ENCODE measurements at regions not wholly inside any gene's neighbourhood (a gene's known extent, or its start where the extent isn't known, plus 50 kb on each side); places are given as distances from the start of the nearest gene placed in this dataset.

DNA sequence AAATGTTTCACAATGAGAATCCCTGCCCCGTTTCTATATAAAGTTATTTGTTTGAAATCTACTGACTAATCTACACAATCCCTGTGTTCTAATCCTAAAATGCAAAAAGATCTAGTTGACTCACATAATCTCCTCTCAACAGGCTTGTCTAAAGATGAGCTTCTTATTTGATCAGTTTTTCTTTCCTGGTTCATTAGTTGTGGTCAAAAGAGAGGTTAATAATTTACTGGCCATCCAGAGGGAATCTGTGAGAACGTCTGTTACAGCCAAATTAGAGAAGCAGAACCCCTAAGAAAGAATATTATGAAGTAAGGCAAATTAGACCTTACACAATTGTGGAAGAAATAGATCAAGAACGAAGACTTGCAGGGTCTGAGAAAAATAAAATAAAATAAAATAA is 173.7 kb upstream of the ANO3 start:
- no peak overlapping the region for H3K9ac ChIP-seq (ENCODE audit: low read depth, low read length)
- peaks cover 10% of the 10 kb centered on the region; the same call in 1 of the 2 replicates for H3K4me1 ChIP-seq (ENCODE audit: insufficient read depth, low read length)
- no peak overlapping the region for H3K27ac ChIP-seq (ENCODE audit: low read depth, low read length)
- 55% methylated on average over 1 of the region's 3 CpGs for WGBS
- H3K27me3 ChIP-seq (ENCODE audit: insufficient read depth, low read length), result no peaks in the 10 kb centered on the region
- no peaks in the 10 kb centered on the region for H3K9me3 ChIP-seq (ENCODE audit: insufficient read depth, low read depth, low read length)
- no peaks in the 10 kb centered on the region for H3K36me3 ChIP-seq (ENCODE audit: insufficient read depth, low read length)
- H3K4me3 ChIP-seq (ENCODE audit: low read length), result no peak overlapping the region

GRCh38 chr11:26162291-26162690 is 169.6 kb upstream of the ANO3 start:
- Histone ChIP-seq H3K27me3 (ENCODE audit: insufficient read depth, low read length) (no peaks in the 10 kb centered on the region), H3K9ac (ENCODE audit: low read depth, low read length) (no peak overlapping the region), H3K4me1 (ENCODE audit: insufficient read depth, low read length) (peaks cover 10% of the 10 kb centered on the region; the same call in 1 of the 2 replicates), H3K9me3 (ENCODE audit: insufficient read depth, low read depth, low read length) (no peaks in the 10 kb centered on the region), H3K4me3 (ENCODE audit: low read length) (no peak overlapping the region), H3K36me3 (ENCODE audit: insufficient read depth, low read length) (no peaks in the 10 kb centered on the region), H3K27ac (ENCODE audit: low read depth, low read length) (no peak overlapping the region)
- WGBS, result 14% methylated on average over 1 of the region's 2 CpGs

DNA sequence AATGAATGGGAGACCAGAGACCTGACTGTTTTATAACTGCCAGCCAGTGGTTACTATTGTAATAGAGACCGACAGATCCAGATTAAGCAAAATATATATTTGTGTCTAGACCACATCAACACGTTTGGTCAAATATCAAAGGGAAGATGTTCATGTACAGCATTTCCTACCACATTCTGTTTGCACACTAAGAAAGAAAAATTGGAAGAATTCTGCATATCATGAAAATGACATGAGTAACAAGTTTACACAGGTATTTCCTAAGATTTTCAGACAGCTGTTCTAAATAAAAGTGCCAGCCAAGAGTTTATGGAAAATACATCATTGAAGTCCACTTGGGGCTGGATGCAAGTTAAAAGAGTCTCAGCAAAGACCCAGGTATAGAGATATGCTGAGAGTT is 145.5 kb upstream of the ANO3 start:
- H3K27ac ChIP-seq (ENCODE audit: low read depth, low read length), result no peak overlapping the region
- WGBS, result 94% methylated on average over 2 of the region's 2 CpGs
- H3K4me1 ChIP-seq (ENCODE audit: insufficient read depth, low read length), result no peaks in the 10 kb centered on the region
- H3K36me3 ChIP-seq (ENCODE audit: insufficient read depth, low read length), result no peaks in the 10 kb centered on the region
- no peak overlapping the region for H3K4me3 ChIP-seq (ENCODE audit: low read length)
- no peaks in the 10 kb centered on the region for H3K9me3 ChIP-seq (ENCODE audit: insufficient read depth, low read depth, low read length)
- H3K27me3 ChIP-seq (ENCODE audit: insufficient read depth, low read length), result no peaks in the 10 kb centered on the region
- no peak overlapping the region for H3K9ac ChIP-seq (ENCODE audit: low read depth, low read length)

- WGBS, result 76% methylated on average over 1 of the region's 2 CpGs
- Histone ChIP-seq H3K9ac (ENCODE audit: low read depth, low read length) (no peak overlapping the region), H3K9me3 (ENCODE audit: insufficient read depth, low read depth, low read length) (no peaks in the 10 kb centered on the region), H3K4me3 (ENCODE audit: low read length) (no peak overlapping the region), H3K36me3 (ENCODE audit: insufficient read depth, low read length) (no peaks in the 10 kb centered on the region), H3K27me3 (ENCODE audit: insufficient read depth, low read length) (no peaks in the 10 kb centered on the region), H3K27ac (ENCODE audit: low read depth, low read length) (no peak overlapping the region), H3K4me1 (ENCODE audit: insufficient read depth, low read length) (no peaks in the 10 kb centered on the region)
Observed at GRCh38 chr11:26187639-26188038, 144.3 kb upstream of the ANO3 start.

- H3K9ac ChIP-seq (ENCODE audit: low read depth, low read length), result no peak overlapping the region
- H3K9me3 ChIP-seq (ENCODE audit: insufficient read depth, low read depth, low read length), result no peaks in the 10 kb centered on the region
- no peaks in the 10 kb centered on the region for H3K36me3 ChIP-seq (ENCODE audit: insufficient read depth, low read length)
- H3K4me1 ChIP-seq (ENCODE audit: insufficient read depth, low read length), result no peaks in the 10 kb centered on the region
- H3K27ac ChIP-seq (ENCODE audit: low read depth, low read length), result no peak overlapping the region
- no peaks in the 10 kb centered on the region for H3K27me3 ChIP-seq (ENCODE audit: insufficient read depth, low read length)
- no peak overlapping the region for H3K4me3 ChIP-seq (ENCODE audit: low read length)
Observed at GRCh38 chr11:26188554-26188953, 143.4 kb upstream of the ANO3 start.

- H3K36me3 ChIP-seq (ENCODE audit: insufficient read depth, low read length), result no peaks in the 10 kb centered on the region
- H3K27ac ChIP-seq (ENCODE audit: low read depth, low read length), result no peak overlapping the region
- WGBS, result 97% methylated on average over 6 of the region's 6 CpGs
- H3K27me3 ChIP-seq (ENCODE audit: insufficient read depth, low read length), result no peaks in the 10 kb centered on the region
- no peaks in the 10 kb centered on the region for H3K9me3 ChIP-seq (ENCODE audit: insufficient read depth, low read depth, low read length)
- no peaks in the 10 kb centered on the region for H3K4me1 ChIP-seq (ENCODE audit: insufficient read depth, low read length)
- no peak overlapping the region for H3K9ac ChIP-seq (ENCODE audit: low read depth, low read length)
- H3K4me3 ChIP-seq (ENCODE audit: low read length), result no peak overlapping the region
Observed at GRCh38 chr11:26191193-26191592, 140.7 kb upstream of the ANO3 start.

GRCh38 chr11:26193694-26194365 is 138.1 kb upstream of the ANO3 start:
- Histone ChIP-seq H3K36me3 (ENCODE audit: insufficient read depth, low read length) (no peaks in the 10 kb centered on the region), H3K27me3 (ENCODE audit: insufficient read depth, low read length) (no peaks in the 10 kb centered on the region), H3K9ac (ENCODE audit: low read depth, low read length) (no peak overlapping the region), H3K9me3 (ENCODE audit: insufficient read depth, low read depth, low read length) (no peaks in the 10 kb centered on the region), H3K4me3 (ENCODE audit: low read length) (no peak overlapping the region), H3K4me1 (ENCODE audit: insufficient read depth, low read length) (no peaks in the 10 kb centered on the region), H3K27ac (ENCODE audit: low read depth, low read length) (no peak overlapping the region)

DNA sequence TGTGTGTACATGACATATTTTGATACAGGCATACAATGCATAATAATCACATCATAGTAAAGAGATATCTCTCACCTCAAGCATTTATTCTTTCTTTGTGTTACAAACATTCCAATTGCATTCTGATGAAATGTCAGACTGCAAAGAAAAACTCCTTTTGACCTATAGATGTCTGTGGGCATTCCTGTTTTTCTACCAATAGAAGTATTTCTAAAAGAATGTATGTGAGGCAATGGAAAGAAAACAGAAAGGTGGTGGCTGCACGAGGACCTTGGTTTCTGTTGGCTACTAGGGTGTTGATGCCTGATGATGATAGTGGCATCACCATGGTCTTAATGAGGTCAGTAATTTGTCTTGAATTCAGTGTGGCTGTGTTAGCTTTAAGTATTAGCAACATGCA is 137.0 kb upstream of the ANO3 start:
- 93% methylated on average over 1 of the region's 1 CpG for WGBS
- Histone ChIP-seq H3K4me3 (ENCODE audit: low read length) (no peak overlapping the region), H3K36me3 (ENCODE audit: insufficient read depth, low read length) (no peaks in the 10 kb centered on the region), H3K27ac (ENCODE audit: low read depth, low read length) (no peak overlapping the region), H3K9ac (ENCODE audit: low read depth, low read length) (no peak overlapping the region), H3K4me1 (ENCODE audit: insufficient read depth, low read length) (no peaks in the 10 kb centered on the region), H3K27me3 (ENCODE audit: insufficient read depth, low read length) (no peaks in the 10 kb centered on the region), H3K9me3 (ENCODE audit: insufficient read depth, low read depth, low read length) (no peaks in the 10 kb centered on the region)

DNA sequence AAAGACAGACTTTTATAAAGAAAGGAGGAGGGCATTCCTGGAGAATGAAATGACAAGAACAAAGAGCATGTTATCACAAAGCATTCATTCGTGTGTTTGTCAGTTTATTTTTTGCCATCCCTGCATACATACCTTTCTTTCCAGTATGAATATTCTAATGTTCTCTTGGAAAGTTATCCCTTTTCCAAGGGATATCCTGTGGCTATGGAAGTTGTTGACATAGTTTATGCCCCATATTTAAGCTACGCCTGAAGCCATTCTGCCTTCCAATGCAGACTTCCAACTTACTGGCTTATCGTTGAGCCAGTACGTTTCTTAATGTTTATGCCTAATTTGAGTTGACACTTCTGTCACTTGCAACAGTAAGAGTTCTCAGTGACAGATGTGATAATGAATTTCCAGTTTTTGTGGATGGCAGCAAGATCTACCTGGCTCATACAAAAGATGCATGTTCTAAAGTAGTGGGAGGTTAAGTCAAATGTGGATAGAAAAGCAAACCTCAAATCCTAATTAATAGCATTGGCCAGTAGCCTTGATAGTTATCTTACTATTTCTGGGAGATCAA is 133.3 kb upstream of the ANO3 start:
- Histone ChIP-seq H3K9me3 (ENCODE audit: insufficient read depth, low read depth, low read length) (no peaks in the 10 kb centered on the region), H3K9ac (ENCODE audit: low read depth, low read length) (no peak overlapping the region), H3K36me3 (ENCODE audit: insufficient read depth, low read length) (no peaks in the 10 kb centered on the region), H3K4me1 (ENCODE audit: insufficient read depth, low read length) (no peaks in the 10 kb centered on the region), H3K4me3 (ENCODE audit: low read length) (no peak overlapping the region), H3K27ac (ENCODE audit: low read depth, low read length) (no peak overlapping the region), H3K27me3 (ENCODE audit: insufficient read depth, low read length) (no peaks in the 10 kb centered on the region)
- WGBS, result 93% methylated on average over 3 of the region's 4 CpGs

- Histone ChIP-seq H3K27ac (ENCODE audit: low read depth, low read length) (no peak overlapping the region), H3K4me3 (ENCODE audit: low read length) (no peak overlapping the region), H3K9me3 (ENCODE audit: insufficient read depth, low read depth, low read length) (no peaks in the 10 kb centered on the region), H3K36me3 (ENCODE audit: insufficient read depth, low read length) (no peaks in the 10 kb centered on the region), H3K4me1 (ENCODE audit: insufficient read depth, low read length) (no peaks in the 10 kb centered on the region), H3K9ac (ENCODE audit: low read depth, low read length) (no peak overlapping the region), H3K27me3 (ENCODE audit: insufficient read depth, low read length) (no peaks in the 10 kb centered on the region)
- 98% methylated on average over 4 of the region's 4 CpGs for WGBS
Observed at GRCh38 chr11:26199331-26200095, 132.4 kb upstream of the ANO3 start.

DNA sequence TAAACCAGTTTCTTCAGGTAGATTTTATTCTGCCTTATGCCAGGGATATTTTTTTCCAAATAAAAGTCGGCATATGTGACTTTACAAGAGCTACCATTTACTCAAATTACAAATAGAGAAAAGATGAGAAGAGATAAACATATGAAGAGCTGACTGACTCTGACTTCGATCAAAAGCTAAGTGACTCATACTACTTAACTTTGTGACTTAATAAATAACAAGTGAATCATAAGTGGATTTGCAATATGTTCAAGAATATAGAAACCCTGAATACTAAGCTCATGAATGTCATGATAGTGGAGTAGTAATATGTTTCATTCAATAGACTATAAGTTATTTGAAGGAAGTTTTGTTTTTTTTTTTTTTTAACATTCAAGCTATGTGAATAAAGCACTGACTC is 130.5 kb upstream of the ANO3 start:
- no peaks in the 10 kb centered on the region for H3K27me3 ChIP-seq (ENCODE audit: insufficient read depth, low read length)
- no peak overlapping the region for H3K4me3 ChIP-seq (ENCODE audit: low read length)
- no CpG with 5 or more reads among the region's 2 CpGs for WGBS
- H3K9ac ChIP-seq (ENCODE audit: low read depth, low read length), result no peak overlapping the region
- H3K9me3 ChIP-seq (ENCODE audit: insufficient read depth, low read depth, low read length), result no peaks in the 10 kb centered on the region
- no peaks in the 10 kb centered on the region for H3K4me1 ChIP-seq (ENCODE audit: insufficient read depth, low read length)
- H3K36me3 ChIP-seq (ENCODE audit: insufficient read depth, low read length), result no peaks in the 10 kb centered on the region
- no peak overlapping the region for H3K27ac ChIP-seq (ENCODE audit: low read depth, low read length)

Data from HUES64 (cell line).